ENCODE measurements at regions not wholly inside any gene's neighbourhood (a gene's known extent, or its start where the extent isn't known, plus 50 kb on each side); places are given as distances from the start of the nearest gene placed in this dataset.

DNA sequence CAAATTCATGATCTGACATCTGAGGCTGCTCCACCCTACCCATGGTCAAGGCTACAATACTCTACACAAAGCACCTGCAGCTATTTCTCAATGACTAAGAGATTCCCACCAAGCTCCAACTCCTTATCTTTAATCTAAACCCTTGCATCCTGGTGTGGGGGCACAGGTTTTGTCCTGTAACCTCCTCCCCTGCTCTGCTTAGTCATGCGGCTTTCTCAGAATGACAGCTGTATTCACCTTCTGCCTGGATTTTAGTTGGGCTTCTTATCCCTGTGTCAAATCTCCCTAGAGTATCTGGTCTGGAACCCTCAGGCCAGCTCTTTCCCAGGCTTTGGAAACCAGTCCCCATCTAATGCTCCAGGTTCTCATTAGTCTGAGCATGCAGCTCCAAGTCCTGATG lies 159.0 kb downstream of the BARHL2 start:
- Histone ChIP-seq H3K27me3 (no peaks in the 10 kb centered on the region), H3K9me3 (no peaks in the 10 kb centered on the region), H3K4me1 (no peaks in the 10 kb centered on the region), H3K27ac (no peak overlapping the region), H3K4me3 (no peak overlapping the region), H3K36me3 (no peaks in the 10 kb centered on the region)
- intact Hi-C loops (cut with DNase I; ENCODE audit: low total_unique reads) (no loop called here), in situ Hi-C loops (cut with MboI; ENCODE audit: low pct_ligation_motif_present in 1 of 4, low pct_unique_long_range_greater_than_20kb in 1 of 4, low sequenced_read_pairs in 3 of 4) (no loop called here)
- TF ChIP-seq EP300 (IDR thresholded peaks at IDR 0.05; ENCODE audit: low read depth) (no peak), POLR2AphosphoS5 (IDR thresholded peaks at IDR 0.05) (no peak), POLR2A (IDR thresholded peaks at IDR 0.05) (no peak), CTCF (IDR thresholded peaks at IDR 0.05) (no peak)
- DNase-seq = no peak
- WGBS, 2 donors (ENCODE audit: low coverage in 1 of 2) = 79 to 100% methylated on average over 1 of the region's 1 CpG

GRCh38 chr1:90557706-90558105 lies 159.4 kb downstream of the BARHL2 start:
- intact Hi-C loops (cut with DNase I; ENCODE audit: low total_unique reads) (no loop called here), in situ Hi-C loops (cut with MboI; ENCODE audit: low pct_ligation_motif_present in 1 of 4, low pct_unique_long_range_greater_than_20kb in 1 of 4, low sequenced_read_pairs in 3 of 4) (no loop called here)
- Histone ChIP-seq H3K27ac (no peak overlapping the region), H3K4me1 (no peaks in the 10 kb centered on the region), H3K9me3 (no peaks in the 10 kb centered on the region), H3K4me3 (no peak overlapping the region), H3K36me3 (no peaks in the 10 kb centered on the region), H3K27me3 (no peaks in the 10 kb centered on the region)
- 43 to 44% methylated on average over 4 of the region's 4 CpGs for WGBS, 2 donors (ENCODE audit: low coverage in 1 of 2)
- no peak for TF ChIP-seq CTCF (IDR thresholded peaks at IDR 0.05)
- DNase-seq = no peak

GRCh38 chr1:90550626-90551406 lies 166.3 kb downstream of the BARHL2 start:
- Histone ChIP-seq H3K36me3 (no peaks in the 10 kb centered on the region), H3K9me3 (no peaks in the 10 kb centered on the region), H3K27ac (no peak overlapping the region), H3K4me1 (no peaks in the 10 kb centered on the region), H3K27me3 (no peaks in the 10 kb centered on the region), H3K4me3 (no peak overlapping the region)
- WGBS, 2 donors (ENCODE audit: low coverage in 1 of 2) = 67 to 77% methylated on average over 1 to 12 of the region's 12 CpGs
- DNase-seq = no peak
- in situ Hi-C loops (cut with MboI; ENCODE audit: low pct_ligation_motif_present in 1 of 4, low pct_unique_long_range_greater_than_20kb in 1 of 4, low sequenced_read_pairs in 3 of 4) = no loop called here
- TF ChIP-seq POLR2AphosphoS5 (IDR thresholded peaks at IDR 0.05) = no peak
- no peak for TF ChIP-seq CTCF (IDR thresholded peaks at IDR 0.05)
- no peak for TF ChIP-seq EP300 (IDR thresholded peaks at IDR 0.05; ENCODE audit: low read depth)
- no peak for TF ChIP-seq POLR2A (IDR thresholded peaks at IDR 0.05)
- intact Hi-C loops (cut with DNase I; ENCODE audit: low total_unique reads) = no loop called here

GRCh38 chr1:90544356-90544755 lies 172.7 kb downstream of the BARHL2 start:
- Histone ChIP-seq H3K27ac (no peak overlapping the region), H3K27me3 (no peaks in the 10 kb centered on the region), H3K4me1 (no peaks in the 10 kb centered on the region), H3K36me3 (no peaks in the 10 kb centered on the region), H3K9me3 (no peaks in the 10 kb centered on the region), H3K4me3 (no peak overlapping the region)
- TF ChIP-seq POLR2A (IDR thresholded peaks at IDR 0.05) = no peak
- no peak for TF ChIP-seq EP300 (IDR thresholded peaks at IDR 0.05; ENCODE audit: low read depth)
- no peak for TF ChIP-seq CTCF (IDR thresholded peaks at IDR 0.05)
- TF ChIP-seq POLR2AphosphoS5 (IDR thresholded peaks at IDR 0.05) = no peak
- intact Hi-C loops (cut with DNase I; ENCODE audit: low total_unique reads) (no loop called here), in situ Hi-C loops (cut with MboI; ENCODE audit: low pct_ligation_motif_present in 1 of 4, low pct_unique_long_range_greater_than_20kb in 1 of 4, low sequenced_read_pairs in 3 of 4) (no loop called here)
- 58 to 82% methylated on average over 4 of the region's 4 CpGs for WGBS, 2 donors (ENCODE audit: low coverage in 1 of 2)
- DNase-seq = no peak

All from transverse colon (tissue), 4 donors.